HG02852 (cell line): ENCODE measurements at regions not wholly inside any gene's neighbourhood (a gene's known extent, or its start where the extent isn't known, plus 50 kb on each side); places are given as distances from the start of the nearest gene placed in this dataset.
"Not testable (repeated sequence)": the region's sequence is repeated elsewhere in the genome, so short reads cannot be mapped to it uniquely, and the experiment has no call there.

Source experiments
- ATAC-seq: cut with Tn5 transposase; IDR thresholded peaks from one replicate; pipeline ENCODE4 v1.9.1; 2021; ENCODE audit warnings: mild to moderate bottlenecking, moderate library complexity; ENCODE audit not compliant: unreplicated experiment

DNA sequence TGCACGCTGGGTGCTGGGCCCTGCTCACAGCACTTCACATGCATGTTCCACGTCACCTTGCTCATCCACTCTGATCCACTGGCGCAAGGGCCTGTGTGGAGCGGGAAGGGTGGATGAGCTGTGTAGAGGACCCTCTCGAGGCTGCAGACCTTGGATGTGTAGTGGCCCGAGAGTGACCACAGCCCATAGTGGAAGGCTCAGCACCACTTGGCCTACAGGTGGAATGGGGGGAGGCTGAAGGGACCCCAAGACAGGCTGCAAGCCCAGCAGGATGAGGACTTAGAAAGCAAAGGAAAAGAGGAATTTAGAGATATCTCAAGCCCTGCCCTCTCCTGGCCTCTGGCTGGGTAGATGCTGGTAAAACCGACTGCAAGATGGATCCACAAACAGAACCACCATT is 175.9 kb upstream of the COPS8 start:
- ATAC-seq, result no peak

DNA sequence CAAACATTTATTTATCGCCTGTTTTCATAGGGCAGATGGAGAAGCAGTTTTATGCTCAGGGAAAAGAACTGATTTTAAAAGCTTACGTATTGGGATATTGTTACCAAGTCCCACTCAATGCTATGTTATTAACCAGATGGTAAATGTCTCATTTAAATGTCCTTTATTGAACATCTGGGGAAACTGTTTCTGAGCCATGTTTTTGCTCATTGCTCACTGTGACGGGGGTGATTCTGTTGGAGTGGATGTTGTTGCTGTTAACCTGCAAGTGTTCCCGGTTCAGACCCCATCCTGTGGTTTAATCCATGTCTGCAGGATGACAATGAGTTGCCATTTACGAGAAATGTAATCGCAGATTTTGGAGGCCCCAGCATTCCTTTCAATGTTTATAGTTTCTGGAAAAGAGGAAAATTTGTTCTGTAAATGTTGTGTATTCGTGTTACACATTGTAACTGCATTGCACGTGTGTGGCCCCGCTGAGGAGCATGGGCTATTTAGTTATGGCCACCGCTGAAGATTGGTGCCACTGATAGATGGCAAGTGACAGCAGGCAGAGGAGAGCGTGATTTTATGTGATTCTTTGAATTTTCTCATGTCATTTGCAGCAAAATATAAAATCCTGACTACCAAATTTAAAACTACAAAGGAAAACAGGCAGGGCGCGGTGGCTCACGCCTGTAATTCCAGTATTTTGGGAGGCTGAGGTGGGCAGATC is 174.8 kb upstream of the COPS8 start:
- no peak for ATAC-seq

DNA sequence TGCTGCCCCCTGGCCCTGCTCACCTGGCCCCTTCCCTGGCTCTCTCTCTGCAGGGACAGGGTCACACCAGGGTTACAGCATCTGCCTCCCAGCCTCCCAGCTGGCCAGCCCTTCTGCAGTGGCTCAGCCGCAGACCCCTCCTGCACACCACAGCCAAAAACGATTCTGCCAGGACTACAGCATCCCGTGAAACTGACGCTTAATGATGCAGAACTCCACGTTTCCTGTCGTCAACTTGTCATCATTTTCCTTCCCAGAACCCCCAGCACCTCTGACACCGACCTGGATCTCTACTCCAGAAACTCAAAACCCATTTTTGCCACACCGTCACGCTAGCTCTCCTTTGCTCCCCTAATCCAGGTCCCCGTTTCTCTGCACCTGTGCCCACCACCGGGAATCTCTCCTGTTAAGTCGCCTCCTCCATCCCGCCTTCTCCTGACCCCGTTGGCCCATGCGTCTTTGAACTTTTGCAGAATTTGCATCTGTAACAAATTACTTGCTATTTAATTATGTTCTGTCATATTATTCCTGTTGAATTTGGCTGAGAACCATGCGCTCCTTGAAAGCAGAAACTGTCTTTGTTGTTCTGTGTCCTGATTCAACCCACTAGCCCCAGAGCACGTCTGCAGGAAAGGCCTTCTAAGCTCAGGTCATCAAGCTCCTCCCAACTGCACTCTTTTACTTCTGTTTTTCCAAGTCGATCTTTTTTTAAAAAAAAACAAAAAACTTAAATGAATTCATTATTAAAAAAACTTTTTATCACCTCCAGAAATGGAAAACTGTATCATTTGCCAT is 173.2 kb upstream of the COPS8 start:
- no peak for ATAC-seq

DNA sequence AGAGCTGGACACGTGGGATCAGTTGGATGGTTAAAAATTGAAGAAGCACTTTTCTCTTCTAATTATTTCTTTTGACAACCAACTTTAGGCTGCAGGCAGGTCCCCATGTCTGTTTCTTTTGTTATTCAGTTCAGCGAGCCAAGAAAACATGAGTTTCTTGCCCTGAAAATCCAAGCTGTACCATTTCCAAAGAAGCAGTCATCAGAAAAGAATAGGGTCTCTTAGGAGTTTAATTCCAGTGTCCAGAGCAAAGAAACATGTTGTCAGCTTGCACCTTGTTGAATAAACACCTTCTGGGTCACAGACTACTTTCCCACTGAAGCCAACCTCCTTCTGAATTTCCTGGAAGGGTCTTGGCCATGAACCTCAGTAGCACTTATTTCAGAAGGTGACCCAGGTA is 170.5 kb upstream of the COPS8 start:
- ATAC-seq, result no peak

DNA sequence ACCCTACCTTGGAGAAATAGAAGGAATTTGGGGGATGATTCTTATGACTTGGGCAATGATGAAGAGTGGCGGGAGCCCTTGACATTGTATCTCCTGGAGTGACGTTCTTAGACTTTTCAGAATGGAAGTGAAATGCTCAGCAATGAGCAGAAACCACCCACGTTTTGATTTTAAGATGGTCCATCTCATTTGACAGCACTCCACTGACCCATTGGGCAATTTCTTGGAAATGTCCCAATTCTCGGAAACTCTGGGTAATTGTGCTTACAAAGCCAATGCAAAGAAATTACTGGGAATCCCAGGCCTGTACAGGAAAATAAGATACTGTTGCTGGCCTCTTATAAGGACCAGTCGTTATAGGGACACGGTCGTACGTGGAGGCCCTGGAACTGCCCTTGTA is 170.0 kb upstream of the COPS8 start:
- no peak for ATAC-seq

DNA sequence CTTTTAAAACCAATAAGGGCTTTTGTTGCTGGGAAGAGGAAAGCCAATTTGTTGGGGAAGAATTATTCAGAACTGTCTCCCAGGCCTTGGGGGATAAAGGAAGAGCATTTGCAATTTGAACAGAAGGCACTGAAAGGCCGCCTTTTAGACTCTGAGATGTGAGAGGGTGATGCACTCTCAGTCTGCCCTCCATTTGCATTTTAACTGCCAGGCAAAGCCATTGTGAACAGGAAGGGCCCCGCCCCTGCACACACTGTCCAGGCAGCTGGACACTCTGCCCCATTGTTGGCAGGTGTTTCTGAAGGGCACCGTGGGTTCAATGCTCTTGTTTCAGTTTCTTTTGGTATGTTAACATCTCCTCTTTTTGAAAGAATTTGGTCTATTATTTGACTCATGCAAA is 169.5 kb upstream of the COPS8 start:
- no peak for ATAC-seq

DNA sequence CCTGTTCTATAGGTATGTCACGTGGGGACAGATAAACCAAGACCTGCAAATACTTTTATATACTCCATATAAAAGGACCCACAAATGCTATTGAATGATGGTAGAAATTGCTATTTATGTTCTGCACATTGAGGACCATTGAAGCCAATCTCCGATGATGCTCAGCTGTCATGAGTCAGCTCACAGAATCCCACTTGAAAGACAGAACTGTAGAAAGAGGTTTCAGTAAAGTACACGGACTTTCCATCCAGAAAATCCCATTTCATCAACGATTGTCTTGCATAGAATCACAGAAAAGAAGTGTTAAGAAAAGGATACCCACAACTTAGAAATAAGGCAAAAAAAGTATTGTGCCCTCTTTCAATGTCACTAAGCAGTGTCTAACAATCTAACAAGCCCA is 169.0 kb upstream of the COPS8 start:
- ATAC-seq, result no peak

DNA sequence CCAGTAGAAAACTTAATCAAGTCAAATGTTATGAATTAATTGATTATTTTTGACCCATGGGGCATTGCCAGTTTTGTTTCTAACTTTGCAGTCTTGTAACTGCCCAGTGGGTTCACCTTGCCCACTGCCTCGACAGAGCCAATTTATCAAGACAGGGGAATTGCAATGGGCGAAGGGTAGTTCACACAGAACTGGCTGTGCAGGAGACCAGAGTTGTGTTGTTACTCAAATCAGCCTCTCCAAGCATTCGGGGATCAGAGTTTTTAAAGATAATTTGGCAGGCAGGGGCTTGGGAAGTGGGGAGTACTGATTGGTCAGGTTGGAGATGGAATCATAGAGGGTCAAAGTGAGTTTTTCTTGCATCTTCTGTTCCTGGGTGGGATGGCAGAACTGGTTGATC is 168.5 kb upstream of the COPS8 start:
- no peak for ATAC-seq

DNA sequence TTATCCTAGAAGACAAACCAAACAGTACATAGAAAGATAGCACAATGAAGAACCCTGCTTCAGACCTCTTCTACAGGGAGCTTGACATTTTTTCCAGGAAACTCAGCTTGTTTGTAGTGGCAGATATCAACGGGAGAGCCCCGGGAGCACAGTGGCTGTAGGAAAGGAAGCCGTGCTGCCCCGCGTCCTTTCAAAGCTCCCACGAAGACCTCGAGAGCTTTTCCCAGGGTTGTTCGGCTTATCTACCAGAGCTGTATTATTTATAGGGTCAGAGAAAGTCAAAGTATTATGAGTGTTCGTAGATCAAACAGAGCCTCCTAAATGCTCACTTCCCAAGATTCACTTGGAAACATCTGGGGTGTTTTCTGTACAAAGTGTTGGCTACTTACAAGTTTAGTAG is 167.1 kb upstream of the COPS8 start:
- ATAC-seq, result no peak

DNA sequence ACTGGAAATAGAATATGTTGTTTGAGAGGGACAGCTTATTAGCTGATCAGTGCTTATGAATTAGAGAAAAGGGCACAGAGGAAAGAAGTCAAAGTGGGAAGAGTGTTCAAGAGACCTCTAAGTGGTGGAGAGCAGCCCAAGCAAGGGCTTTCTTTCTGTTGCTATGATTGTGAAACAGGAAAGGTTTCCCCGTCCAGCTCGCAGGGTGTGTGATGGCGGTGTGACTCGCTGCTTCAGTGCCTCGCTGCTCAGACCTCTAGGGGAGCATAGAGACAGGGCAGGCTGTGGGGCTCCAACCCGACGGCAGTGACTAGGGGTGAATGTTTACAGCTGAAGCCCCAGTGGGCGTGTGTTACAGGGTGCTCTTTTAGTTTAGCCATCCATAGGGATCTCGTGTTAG is 166.5 kb upstream of the COPS8 start:
- ATAC-seq, result no peak

DNA sequence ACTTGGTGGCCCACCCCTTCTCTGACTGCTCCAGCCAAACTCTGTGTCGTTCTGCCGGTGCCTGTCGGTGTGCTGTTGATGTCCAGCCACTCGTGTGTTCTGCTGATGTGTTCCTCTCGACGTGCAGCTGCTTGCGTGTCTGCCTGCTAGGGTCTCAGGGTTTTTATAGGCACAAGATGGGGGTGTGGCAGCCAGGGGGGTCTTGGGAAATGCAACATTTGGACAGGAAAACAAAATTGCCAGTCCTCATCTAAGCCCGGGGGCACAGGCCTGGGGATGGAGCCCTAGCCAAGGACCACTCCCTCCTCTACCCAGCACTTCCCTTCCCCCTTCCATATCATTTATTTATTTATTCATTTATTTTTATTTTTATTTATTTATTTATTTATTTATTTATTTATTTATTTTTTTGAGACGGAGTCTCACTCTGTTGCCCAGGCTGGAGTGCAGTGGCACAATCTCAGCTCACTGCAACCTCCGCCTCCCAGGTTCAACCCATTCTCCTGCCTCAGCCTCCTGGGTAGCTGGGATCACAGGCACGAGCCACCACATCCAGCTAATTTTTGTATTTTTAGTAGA is 165.8 kb upstream of the COPS8 start:
- ATAC-seq, result not testable (repeated sequence)

DNA sequence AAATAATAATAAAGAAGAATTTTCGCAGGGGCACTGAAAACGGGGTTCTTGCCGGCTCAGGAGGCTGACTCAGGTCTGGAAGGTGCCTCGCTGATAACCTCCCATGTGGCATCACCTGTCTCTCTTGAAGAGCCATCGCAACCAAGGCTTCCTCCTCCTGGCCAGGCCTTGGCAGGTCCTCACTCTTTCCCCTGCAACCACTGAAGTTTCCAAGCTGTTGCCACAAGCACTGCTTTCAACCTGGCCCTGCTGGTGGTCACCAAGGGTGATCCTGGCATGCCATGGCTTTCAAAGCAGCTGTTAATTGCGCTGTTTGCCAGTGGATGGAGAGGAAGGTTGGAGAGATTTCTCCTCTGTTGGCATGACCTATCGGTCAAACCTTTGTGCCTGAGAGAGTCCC is 163.6 kb upstream of the COPS8 start:
- no peak for ATAC-seq

DNA sequence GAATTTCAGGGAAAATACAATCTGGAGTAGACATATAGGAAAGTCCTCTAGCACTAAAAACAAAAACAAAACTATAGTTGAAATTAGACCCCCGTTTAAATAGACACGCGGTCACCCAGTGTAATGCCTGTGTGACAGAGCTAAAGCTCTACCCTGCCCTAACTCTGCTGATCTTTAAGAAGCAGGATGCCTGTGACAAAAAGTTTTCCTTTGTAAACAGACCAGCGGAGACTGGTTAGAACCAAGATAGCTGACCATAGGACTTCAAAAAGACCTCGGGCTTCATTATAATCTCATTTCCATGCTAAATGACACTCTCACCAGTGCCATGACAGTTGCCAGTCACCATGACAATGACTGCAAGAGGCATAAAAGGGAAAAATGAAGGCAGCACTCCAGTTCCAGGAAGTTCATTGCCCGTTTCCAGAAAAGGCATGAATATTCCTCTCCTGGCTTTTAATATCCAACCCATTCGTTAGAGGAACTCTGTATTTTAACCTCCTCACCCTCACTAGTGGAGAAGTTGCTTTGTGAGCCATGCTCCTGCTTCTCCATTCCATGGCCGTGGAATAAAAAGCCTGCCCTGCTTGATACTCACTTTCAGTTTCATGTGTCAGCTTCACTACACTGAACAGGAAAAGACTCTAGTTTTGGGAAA is 157.2 kb upstream of the COPS8 start:
- no peak for ATAC-seq

DNA sequence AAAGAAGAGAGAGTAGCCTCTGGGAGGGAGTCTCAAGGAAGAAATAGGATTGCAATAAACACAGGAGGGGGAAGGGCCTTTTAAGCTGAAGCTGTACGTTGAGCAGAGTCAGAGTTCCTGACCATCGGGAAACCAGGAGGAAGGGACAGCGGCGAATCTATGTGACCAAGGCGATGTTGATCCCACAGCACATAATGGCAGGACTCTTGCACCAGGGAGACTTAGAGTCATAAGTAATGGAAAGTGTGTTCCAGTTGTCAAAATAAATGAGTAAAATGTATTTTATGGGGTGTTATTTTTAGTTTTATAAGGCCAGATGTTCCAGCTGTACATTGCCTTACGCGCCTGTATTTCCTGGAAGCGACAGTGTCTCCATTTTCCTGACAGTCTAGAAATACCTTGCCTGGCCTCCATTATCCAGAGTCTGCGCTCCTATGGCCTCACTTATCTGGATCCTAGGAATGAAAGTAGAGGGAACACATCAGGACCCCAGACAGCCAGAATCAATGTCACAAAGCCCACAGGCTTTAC is 152.8 kb upstream of the COPS8 start:
- no peak for ATAC-seq

DNA sequence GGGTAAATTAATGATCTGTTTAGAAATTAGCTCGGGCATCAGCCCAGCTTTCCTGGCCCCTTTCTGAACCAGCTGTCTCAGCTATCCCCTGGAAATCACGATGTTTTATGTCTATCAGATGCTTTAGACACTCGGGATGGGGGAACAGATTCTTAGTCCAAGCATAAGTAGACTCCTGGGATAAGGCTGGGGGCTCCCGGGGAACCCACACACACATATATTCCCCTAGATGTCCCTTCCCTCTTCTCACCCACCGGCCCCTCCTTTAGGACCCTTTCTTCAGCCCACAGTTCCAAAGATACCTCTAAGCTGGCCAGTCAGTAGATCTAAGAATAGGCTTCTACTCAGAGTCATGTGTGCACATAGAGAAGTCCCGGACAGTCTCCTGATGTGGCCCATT is 151.5 kb upstream of the COPS8 start:
- ATAC-seq, result no peak

DNA sequence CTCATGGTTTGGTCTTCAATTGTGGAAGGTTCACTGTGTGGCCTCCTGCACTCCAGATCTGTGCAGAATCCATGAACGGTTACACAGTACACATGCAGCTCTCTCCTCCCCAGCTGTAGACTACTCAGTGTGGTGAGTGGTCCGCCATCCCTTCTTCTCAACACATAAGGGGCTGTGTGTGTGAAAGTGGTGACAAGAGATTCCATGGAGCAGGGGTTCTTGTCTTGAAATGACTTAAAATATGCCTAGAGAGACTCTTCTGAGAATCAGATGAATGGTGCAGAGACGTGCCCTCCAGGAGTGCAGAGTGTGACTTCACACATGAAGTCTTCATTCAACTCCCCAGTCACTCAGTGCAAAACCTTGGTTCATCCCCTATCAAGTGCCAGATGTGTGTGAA is 151.0 kb upstream of the COPS8 start:
- ATAC-seq, result no peak

DNA sequence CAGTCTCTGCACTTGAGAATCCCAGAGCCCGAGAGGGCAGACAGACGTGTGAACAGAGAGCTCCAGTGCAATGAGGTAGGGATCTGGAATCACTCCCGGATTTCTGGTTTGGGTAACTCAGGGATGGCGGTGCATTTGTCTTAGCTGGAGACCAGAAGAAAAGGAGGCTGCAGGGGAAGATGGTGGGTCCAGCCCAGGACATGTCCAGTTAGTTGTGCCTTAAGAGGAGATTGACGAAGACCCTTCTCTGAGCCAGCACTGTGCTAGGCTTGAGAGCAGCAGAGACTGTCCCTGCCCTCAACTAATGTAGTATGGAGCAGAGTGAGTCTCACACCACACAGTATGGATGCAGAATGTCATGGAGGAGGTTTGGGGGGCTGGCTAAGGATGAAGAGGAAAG is 150.6 kb upstream of the COPS8 start:
- no peak for ATAC-seq

DNA sequence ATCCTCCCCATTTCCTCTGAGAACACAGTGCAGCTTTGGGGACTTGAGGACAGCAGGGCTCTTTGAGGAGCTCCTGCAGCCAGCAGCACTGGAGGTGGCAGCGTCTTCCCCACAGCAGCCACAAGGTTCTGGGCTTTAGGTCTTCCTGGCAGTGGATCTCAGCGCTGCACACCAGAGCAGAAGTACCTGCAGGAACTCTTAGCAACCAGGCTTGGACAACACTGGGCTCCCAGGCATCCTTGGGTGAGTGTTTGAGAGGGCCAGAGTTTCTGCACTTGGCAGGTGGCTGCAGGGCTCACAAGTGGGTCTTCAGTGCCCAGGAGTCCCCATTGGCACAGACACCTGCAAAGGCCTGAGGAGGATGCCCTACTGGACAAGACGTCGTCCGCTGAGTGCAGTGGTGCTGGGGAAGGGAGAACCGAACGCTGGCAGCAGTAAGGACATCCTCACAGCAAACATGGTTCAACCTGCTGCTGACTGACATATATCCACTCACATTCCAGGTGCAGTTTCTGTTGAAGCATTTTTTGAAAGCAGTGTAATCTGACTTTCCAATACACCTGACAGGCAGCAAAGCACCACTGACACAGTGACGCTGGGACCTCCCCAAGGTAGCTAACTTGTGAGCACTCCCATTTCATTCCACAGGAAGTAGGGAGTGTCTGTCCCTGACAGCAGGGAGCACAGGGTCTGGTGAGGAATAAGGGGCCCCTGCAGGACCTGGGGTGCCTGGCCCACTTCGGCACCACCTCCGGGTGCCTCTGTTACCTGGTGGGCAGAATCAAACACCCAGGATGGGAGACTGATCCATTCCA is 149.9 kb upstream of the COPS8 start:
- no peak for ATAC-seq

DNA sequence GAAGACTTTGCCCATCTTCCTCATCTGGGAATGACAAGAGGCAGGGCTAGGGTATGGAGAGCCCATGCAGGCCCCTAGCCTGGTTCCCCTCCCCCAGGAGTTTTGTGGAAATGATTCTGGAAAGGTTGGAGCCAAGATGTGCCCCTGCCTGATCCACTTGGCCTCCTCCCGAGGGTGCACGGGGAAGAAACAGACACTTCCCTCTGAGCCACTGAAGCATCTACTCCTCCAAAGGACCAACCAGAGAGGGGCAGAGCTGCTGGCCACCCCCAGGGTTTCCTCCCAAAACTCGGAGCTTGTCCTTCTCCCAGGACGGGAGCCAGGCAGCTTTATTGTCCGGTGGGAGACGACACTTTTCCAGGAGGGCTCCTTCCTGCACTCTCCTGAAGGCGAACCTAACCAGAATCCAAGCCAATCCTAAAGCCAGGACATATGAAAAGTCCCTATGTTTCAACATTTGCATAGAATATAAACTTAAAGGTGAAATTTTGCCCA is 149.2 kb upstream of the COPS8 start:
- ATAC-seq, result no peak

DNA sequence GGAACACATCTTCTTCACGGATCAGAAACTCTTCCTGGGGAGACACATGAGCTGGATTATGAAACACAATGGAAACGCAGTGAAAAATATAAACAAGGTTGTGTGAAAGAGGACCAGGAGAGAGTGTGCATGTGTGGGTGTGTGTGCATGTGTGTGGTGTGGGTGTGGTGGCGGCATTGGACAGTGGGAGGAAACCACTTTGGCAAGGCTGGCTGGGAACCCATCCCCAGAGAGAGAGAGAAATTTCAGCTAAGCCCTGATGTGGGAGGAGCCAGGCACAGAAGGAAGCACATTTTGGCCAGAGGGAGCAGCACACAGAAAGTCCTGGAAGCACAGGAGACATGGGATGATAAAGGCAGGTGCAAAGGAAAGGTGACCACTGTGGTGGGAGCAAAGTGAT is 147.6 kb upstream of the COPS8 start:
- ATAC-seq, result no peak

DNA sequence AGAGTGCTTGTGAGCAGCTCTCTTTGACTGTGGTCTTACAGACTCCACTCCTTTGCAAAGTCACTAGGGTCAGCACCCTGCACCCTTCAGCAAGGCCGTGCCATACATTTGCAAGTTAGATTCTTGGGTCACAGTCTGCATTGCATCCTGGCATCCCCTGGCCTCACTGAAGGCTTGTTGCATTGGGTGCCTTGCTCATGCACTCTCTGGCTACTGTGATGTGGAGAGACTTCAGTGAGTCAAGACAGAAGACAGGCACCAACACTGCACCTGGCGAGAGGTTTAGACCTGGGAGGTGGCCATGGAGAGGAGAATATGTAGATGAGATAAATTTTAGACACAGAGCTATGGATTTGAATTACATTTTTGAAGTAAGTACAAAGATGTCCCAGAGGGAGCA is 146.4 kb upstream of the COPS8 start:
- ATAC-seq, result no peak
